ENCODE measurements at regions not wholly inside any gene's neighbourhood (a gene's known extent, or its start where the extent isn't known, plus 50 kb on each side); places are given as distances from the start of the nearest gene placed in this dataset.

DNA sequence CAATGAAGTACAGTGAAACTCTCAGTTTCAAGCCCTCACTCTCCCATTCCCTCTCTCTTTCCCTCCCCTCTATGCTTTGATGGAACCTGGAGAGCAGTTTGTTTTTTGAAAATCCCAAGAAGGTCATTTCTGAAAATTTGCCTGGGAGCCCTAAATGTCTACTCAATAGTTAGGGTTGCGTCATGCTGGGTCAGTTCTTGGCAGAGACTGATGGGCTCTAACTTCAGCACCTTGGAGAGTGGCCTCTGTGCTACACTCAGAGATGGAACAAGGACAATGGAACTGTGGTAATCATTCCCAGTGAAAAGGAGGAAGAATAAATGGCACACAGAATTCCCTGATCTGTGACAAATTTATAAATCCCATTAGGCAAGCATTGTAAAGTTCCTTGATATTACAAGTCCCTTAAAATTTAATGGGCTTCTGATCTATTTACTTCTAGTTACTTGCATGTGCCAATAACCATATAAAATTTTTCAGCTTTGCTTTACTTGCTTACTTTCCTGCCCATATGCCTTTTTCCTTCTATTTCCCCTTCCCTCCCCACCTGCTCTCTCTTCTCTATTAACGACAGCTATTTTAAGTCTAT, 182.9 kb upstream of the KCND3 start:
- Histone ChIP-seq H3K4me2 (ENCODE audit: insufficient read depth, insufficient read length, low read length) (no peak overlapping the region), H3K9ac (ENCODE audit: extremely low read depth, insufficient read length, low read length) (no peak overlapping the region), H4K8ac (replicated peaks; ENCODE audit: insufficient read length, low read depth, low read length) (no peak overlapping the region), H2BK20ac (ENCODE audit: low read depth, low read length, poor library complexity, severe bottlenecking) (no peak overlapping the region), H3K9me3 (ENCODE audit: control insufficient read depth, low read depth, low read length) (no peaks in the 10 kb centered on the region), H3K79me1 (ENCODE audit: insufficient read depth, low read depth, low read length, poor library complexity, severe bottlenecking) (no peaks in the 10 kb centered on the region), H3K4me1 (ENCODE audit: insufficient read depth, low read length) (no peaks in the 10 kb centered on the region), H4K91ac (ENCODE audit: insufficient read length, low read depth, low read length) (no peak overlapping the region), H3T11ph (ENCODE audit: low read length) (no peak overlapping the region), H3K23me2 (ENCODE audit: insufficient read length, low read depth, low read length, poor library complexity, severe bottlenecking) (no peaks in the 10 kb centered on the region), H3K56ac (ENCODE audit: insufficient read length, low read depth, low read length) (no peak overlapping the region), H2BK120ac (ENCODE audit: low read depth, low read length, poor library complexity, severe bottlenecking) (no peak overlapping the region), H3K27ac (ENCODE audit: insufficient read length, low read depth, low read length) (no peak overlapping the region), H3K14ac (ENCODE audit: insufficient read depth, low read length) (no peak overlapping the region), H3K18ac (ENCODE audit: insufficient read length, low read depth, low read length) (no peak overlapping the region), H3K4ac (ENCODE audit: low read depth, low read length) (no peak overlapping the region), H2BK5ac (ENCODE audit: insufficient read length, low read length) (no peak overlapping the region), H3K23ac (ENCODE audit: insufficient read length, low read depth, low read length) (no peak overlapping the region), H3K79me2 (ENCODE audit: insufficient read depth, low read length) (no peaks in the 10 kb centered on the region), H4K5ac (ENCODE audit: insufficient read length, low read depth, low read length) (no peak overlapping the region), H3K27me3 (ENCODE audit: insufficient read depth, low read length) (no peaks in the 10 kb centered on the region), H2BK15ac (ENCODE audit: low read depth, low read length) (no peak overlapping the region), H2BK12ac (ENCODE audit: insufficient read length, low read depth, low read length) (no peak overlapping the region), H4K20me1 (ENCODE audit: control insufficient read depth, insufficient read depth, insufficient read length) (no peaks in the 10 kb centered on the region), H2AK5ac (ENCODE audit: insufficient read length, low read length) (no peak overlapping the region), H2AFZ (ENCODE audit: low read length) (no peak overlapping the region)
- H3K4me1 Mint-ChIP-seq, result peaks cover 0 to 2% of the 10 kb centered on the region in 2 experiments; a peak in 1 of 4 replicates
- no peaks in the 10 kb centered on the region for H3K36me3 Mint-ChIP-seq (ENCODE audit: insufficient read depth in 1 of 3, low read depth in 3 of 3)
- peak; percentile 51 for DNase-seq
- peaks cover 25% of the 10 kb centered on the region for H3K27me3 Mint-ChIP-seq (ENCODE audit: low read depth)
- no peak overlapping the region for H3K4me3 Mint-ChIP-seq
- WGBS (ENCODE audit: extremely low coverage, insufficient read length, low lambda C conversion rate), result no CpG with 5 or more reads among the region's 2 CpGs
- H3K9me3 Mint-ChIP-seq, result no peaks in the 10 kb centered on the region
- TF ChIP-seq, protein P1, sequence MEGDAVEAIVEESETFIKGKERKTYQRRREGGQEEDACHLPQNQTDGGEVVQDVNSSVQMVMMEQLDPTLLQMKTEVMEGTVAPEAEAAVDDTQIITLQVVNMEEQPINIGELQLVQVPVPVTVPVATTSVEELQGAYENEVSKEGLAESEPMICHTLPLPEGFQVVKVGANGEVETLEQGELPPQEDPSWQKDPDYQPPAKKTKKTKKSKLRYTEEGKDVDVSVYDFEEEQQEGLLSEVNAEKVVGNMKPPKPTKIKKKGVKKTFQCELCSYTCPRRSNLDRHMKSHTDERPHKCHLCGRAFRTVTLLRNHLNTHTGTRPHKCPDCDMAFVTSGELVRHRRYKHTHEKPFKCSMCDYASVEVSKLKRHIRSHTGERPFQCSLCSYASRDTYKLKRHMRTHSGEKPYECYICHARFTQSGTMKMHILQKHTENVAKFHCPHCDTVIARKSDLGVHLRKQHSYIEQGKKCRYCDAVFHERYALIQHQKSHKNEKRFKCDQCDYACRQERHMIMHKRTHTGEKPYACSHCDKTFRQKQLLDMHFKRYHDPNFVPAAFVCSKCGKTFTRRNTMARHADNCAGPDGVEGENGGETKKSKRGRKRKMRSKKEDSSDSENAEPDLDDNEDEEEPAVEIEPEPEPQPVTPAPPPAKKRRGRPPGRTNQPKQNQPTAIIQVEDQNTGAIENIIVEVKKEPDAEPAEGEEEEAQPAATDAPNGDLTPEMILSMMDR (conservative IDR thresholded peaks at IDR 0.05), result no peak
- no peak overlapping the region for H3K27ac Mint-ChIP-seq

Measured in H9 (cell line).